ENCODE measurements at regions not wholly inside any gene's neighbourhood (a gene's known extent, or its start where the extent isn't known, plus 50 kb on each side); places are given as distances from the start of the nearest gene placed in this dataset.

DNA sequence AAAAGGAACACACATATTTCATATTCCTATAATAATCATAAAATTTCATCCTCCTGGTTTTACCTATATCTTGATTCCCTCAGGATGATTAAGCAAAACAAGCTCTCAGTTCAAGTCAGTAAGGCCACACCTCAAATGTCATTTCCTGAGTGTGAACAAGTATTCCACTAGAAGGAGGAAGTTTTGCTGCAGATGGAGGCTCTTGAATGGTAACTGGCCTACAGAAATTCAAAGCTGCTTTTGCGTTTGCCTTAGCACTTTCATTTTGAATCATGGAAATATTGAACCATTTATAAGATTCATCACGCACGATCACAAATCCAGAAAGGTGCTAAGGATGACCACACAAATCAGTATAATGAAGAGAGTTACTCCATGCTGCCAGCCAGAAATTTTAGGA lies 254.4 kb upstream of the CXXC4 start:
- Histone ChIP-seq H3K36me3 (replicated peaks in 1 of 2; ENCODE audit: control insufficient read depth in 1 of 2, insufficient read depth in 2 of 2, low read length in 2 of 2) (no peaks in the 10 kb centered on the region), H3K27me3 (ENCODE audit: control insufficient read depth in 2 of 2, insufficient read depth in 2 of 2, low read length in 2 of 2) (no peaks in the 10 kb centered on the region), H3K9me3 (replicated peaks in 1 of 2; ENCODE audit: control insufficient read depth in 1 of 2, insufficient read depth in 1 of 2, low read length in 2 of 2) (no peaks in the 10 kb centered on the region), H3K9ac (ENCODE audit: insufficient read depth, low read length, poor library complexity, severe bottlenecking) (no peak overlapping the region), H3K4me3 (replicated peaks in 1 of 3; ENCODE audit: low read depth in 2 of 3, low read length in 3 of 3) (no peak overlapping the region), H3K4me2 (replicated peaks; ENCODE audit: extremely low read depth, low read length, poor library complexity, severe bottlenecking) (no peak overlapping the region), H2AFZ (ENCODE audit: insufficient read depth, low read depth, low read length, poor library complexity, severe bottlenecking) (no peak overlapping the region), H3K27ac (ENCODE audit: low read depth in 1 of 2, low read length in 2 of 2) (no peak overlapping the region), H4K20me1 (ENCODE audit: insufficient read depth, low read length) (no peaks in the 10 kb centered on the region), H3K4me1 (ENCODE audit: control insufficient read depth in 1 of 2, insufficient read depth in 2 of 2, low read length in 2 of 2) (peaks cover 0 to 4% of the 10 kb centered on the region in 2 donors), H3K79me2 (ENCODE audit: insufficient read depth, low read length) (no peaks in the 10 kb centered on the region)
- Mint-ChIP-seq H3K4me3 (no peak overlapping the region), H3K9me3 (no peaks in the 10 kb centered on the region), H3K36me3 (no peaks in the 10 kb centered on the region), H3K27me3 (ENCODE audit: low read depth in 3 of 3) (no peaks in the 10 kb centered on the region), H3K4me1 (peaks cover 4% of the 10 kb centered on the region), H3K27ac (no peak overlapping the region)
- TF ChIP-seq, protein P1, sequence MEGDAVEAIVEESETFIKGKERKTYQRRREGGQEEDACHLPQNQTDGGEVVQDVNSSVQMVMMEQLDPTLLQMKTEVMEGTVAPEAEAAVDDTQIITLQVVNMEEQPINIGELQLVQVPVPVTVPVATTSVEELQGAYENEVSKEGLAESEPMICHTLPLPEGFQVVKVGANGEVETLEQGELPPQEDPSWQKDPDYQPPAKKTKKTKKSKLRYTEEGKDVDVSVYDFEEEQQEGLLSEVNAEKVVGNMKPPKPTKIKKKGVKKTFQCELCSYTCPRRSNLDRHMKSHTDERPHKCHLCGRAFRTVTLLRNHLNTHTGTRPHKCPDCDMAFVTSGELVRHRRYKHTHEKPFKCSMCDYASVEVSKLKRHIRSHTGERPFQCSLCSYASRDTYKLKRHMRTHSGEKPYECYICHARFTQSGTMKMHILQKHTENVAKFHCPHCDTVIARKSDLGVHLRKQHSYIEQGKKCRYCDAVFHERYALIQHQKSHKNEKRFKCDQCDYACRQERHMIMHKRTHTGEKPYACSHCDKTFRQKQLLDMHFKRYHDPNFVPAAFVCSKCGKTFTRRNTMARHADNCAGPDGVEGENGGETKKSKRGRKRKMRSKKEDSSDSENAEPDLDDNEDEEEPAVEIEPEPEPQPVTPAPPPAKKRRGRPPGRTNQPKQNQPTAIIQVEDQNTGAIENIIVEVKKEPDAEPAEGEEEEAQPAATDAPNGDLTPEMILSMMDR (IDR thresholded peaks at IDR 0.05): no peak
- no CpG with 5 or more reads among the region's 3 CpGs for WGBS (ENCODE audit: insufficient coverage)
- intact Hi-C loops (cut with micrococcal nuclease): no loop called here
- no peak for DNase-seq

DNA sequence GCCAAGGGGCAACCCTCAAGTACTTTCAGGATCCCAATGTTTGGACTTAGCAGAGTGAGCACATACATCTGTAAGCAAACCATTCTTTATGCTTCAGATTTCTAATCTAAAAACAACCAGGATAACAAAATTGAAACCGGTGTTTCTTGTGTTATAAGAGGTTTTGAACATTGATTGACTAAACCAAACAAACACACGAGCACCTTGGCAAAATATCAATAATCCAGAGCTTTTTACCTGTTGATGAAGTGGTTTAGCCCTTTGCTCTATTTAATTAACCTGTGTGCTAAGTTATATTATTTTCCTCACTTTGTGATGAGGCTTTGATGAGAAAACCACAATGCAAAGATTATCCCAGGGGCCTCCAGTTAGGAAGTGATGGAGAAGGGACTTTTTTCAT lies 255.3 kb upstream of the CXXC4 start:
- WGBS (ENCODE audit: insufficient coverage): no CpG with 5 or more reads among the region's 2 CpGs
- H2AFZ ChIP-seq (ENCODE audit: insufficient read depth, low read depth, low read length, poor library complexity, severe bottlenecking): no peak overlapping the region
- Mint-ChIP-seq H3K4me1 (peaks cover 4% of the 10 kb centered on the region), H3K4me3 (no peak overlapping the region), H3K36me3 (no peaks in the 10 kb centered on the region), H3K9me3 (no peaks in the 10 kb centered on the region), H3K27ac (no peak overlapping the region), H3K27me3 (ENCODE audit: low read depth in 3 of 3) (no peaks in the 10 kb centered on the region)
- H3K79me2 ChIP-seq (ENCODE audit: insufficient read depth, low read length): no peaks in the 10 kb centered on the region
- no peak overlapping the region for H3K4me2 ChIP-seq (replicated peaks; ENCODE audit: extremely low read depth, low read length, poor library complexity, severe bottlenecking)
- H3K9ac ChIP-seq (ENCODE audit: insufficient read depth, low read length, poor library complexity, severe bottlenecking): no peak overlapping the region
- no peaks in the 10 kb centered on the region for H3K27me3 ChIP-seq (ENCODE audit: control insufficient read depth in 2 of 2, insufficient read depth in 2 of 2, low read length in 2 of 2)
- intact Hi-C loops (cut with micrococcal nuclease): no loop called here
- no peak overlapping the region for H3K27ac ChIP-seq (ENCODE audit: low read depth in 1 of 2, low read length in 2 of 2)
- no peak for DNase-seq
- no peaks in the 10 kb centered on the region for H3K36me3 ChIP-seq (replicated peaks in 1 of 2; ENCODE audit: control insufficient read depth in 1 of 2, insufficient read depth in 2 of 2, low read length in 2 of 2)
- no peaks in the 10 kb centered on the region for H3K9me3 ChIP-seq (replicated peaks in 1 of 2; ENCODE audit: control insufficient read depth in 1 of 2, insufficient read depth in 1 of 2, low read length in 2 of 2)
- TF ChIP-seq, protein P1 (IDR thresholded peaks at IDR 0.05): no peak
- H3K4me3 ChIP-seq (replicated peaks in 1 of 3; ENCODE audit: low read depth in 2 of 3, low read length in 3 of 3): no peak overlapping the region
- H3K4me1 ChIP-seq (ENCODE audit: control insufficient read depth in 1 of 2, insufficient read depth in 2 of 2, low read length in 2 of 2): peaks cover 0 to 4% of the 10 kb centered on the region in 2 donors
- no peaks in the 10 kb centered on the region for H4K20me1 ChIP-seq (ENCODE audit: insufficient read depth, low read length)
